GM21390 (cell line): ENCODE measurements at regions not wholly inside any gene's neighbourhood (a gene's known extent, or its start where the extent isn't known, plus 50 kb on each side); places are given as distances from the start of the nearest gene placed in this dataset.

Experiments
- ATAC-seq: cut with Tn5 transposase; IDR thresholded peaks from one replicate; pipeline ENCODE4 v1.9.1; 2021; ENCODE audit not compliant: unreplicated experiment

DNA sequence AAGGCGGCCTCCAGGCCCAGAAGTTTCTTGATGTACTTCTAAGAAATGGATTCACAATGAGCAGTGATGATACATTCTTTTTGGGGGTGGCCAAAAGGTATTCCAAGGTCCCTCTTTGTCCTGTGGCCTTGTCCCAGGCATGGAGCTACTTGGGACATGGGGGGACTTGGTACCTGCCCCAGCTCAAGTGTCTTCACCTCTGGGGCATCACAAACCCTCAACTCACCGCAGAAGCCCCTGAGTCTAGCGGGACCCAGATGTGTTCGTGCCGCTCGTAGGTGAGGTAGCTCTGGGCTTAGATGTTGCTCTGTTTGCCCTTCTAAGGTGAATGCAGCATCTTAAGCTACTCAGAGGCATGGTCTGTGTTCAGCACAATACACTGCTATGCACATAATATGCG, 338.0 kb upstream of the IRX4 start:
- ATAC-seq = no peak

GRCh38 chr5:2219149-2219776, 336.5 kb upstream of the IRX4 start:
- no peak for ATAC-seq

DNA sequence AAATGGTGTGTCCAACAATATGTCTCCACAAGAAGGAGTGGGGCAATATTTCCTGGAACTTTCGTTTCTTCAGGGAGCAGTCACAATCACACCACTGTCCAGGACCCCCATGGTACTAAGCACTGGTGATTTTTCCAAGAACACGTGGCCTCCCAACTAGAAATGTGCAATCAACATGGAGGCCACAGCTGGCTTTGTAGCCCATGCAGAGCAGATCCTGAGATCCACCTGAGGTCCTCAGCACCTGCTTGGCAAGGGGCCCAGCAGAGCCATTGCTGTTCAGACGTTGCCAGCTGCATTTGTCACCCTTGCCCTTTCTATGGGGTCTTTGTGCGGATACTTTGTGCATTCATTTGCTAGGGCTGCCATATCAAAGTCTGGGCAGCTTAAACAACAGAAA, 334.5 kb upstream of the IRX4 start:
- ATAC-seq = no peak

DNA sequence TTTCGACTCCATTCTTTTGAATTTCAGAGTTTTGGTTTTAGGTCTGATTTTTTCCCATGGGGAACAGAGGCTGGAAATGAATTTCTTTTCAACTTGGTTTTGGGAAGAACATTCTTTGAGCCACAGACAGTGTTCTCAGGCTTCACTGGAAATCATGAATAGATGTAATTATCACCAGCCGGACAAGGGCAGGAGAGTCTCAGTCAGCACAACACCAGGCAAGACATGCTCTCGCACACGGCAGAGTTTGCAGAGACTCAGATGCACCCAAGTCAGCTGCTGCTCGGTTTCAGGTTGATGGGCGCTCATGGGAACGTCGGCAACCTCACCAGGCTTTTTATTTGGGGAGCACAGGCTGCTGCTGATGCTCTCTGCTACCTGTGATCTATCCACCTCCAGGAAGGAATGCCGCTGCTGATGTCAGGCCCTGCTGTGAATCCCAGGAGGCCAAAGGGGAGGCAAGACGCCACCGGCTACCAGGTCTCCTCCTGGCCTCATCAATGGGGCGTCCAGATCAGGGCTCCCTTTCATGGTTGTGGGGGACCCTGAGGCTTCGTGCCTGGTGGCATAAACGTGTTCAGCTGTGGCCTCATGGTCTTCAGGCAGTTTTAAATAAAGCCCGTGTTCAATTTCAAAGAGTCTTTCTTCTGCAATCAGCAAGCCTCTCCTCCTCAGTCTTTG, 332.3 kb upstream of the IRX4 start:
- ATAC-seq = no peak

DNA sequence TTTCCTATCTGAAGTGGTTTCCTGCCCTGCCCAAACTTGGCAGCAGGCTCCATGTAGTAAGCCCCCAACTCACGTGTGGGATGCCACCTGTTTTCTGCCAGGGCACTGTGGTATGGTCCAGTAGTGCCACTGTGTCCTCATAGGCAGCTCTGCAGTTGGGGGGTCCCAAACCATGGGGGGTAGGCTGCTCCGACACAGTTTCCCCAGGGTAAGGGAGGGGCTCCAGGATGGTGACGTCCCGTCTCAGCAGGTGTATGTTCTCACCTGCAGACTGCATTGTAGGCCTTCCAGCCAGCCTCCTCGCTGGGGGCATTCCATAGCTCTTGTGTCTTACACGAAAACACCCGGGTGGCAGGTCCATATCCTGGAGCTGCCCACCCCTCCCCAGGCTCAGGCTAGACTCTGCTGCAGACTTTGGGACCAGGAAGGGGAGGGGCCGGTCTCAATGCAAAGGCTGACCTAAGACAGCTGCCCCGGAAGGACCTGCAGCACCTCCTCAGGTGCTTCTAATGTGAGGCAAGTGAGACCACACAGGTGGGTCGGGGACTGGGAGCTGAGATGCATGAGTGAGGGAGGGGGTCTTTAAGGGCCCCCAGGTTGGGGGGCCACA, 330.5 kb upstream of the IRX4 start:
- no peak for ATAC-seq

DNA sequence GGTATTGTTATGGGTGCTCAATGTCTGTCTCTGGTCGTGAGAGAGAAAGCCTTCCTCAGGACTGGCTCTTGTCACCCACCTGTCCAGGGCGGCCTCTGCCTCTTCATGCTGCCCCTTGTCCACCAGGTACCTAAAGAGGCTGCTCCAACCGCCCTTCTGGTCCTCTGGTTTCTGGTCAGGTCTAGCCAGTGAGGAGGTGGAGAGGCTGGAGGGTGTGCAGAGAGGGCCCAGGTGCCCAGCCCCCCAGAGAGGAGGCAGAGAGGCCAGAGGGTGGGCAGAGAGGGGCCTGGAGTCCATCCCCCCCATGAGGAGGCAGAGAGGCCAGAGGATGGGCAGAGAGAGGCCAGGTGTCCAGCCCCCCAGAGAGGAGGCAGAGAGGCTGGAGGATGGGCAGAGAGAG, 329.8 kb upstream of the IRX4 start:
- ATAC-seq = no peak

- no peak for ATAC-seq
Observed at GRCh38 chr5:2208239-2208544, 325.5 kb upstream of the IRX4 start.

DNA sequence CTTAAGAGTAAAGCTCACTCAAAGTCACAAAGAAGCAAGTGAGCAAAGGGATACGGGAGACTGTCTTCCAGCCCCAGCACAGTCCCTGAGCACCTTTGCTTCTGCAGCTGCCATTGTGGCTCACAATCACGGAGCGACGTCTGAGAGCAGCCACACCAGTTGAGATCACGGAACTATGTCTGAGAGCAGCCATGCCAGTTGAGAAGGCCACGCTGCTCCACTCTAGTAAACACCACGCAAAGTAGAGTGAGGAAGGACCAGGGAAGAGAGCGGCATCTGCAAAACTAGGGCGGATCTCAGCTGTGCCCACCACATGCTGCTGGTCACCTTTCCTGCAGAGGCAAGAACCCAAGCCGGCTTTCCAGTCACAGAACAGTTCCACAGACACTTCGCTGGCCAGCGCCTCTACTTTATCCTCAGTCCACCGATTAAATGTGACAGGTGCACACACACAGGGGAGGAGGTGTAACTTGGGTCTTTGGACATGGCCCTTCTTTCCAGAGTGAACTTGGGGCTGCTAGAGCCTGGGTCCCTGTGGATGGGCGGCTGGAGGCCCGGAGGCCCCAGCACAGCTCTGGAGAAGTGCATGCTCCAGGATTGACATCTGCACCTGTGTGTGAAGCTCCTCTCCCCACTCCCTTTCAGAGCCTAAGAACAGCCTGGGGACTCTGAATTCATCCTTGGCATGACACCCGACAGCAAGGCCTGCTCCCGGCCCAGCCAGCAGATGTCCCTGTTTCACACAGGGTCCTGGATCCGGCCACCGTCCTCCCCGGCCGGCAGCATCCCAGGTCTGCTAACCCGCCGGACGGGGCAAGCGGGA, 324.9 kb upstream of the IRX4 start:
- ATAC-seq = no peak

GRCh38 chr5:2207109-2207399, 324.3 kb upstream of the IRX4 start:
- ATAC-seq = no peak

DNA sequence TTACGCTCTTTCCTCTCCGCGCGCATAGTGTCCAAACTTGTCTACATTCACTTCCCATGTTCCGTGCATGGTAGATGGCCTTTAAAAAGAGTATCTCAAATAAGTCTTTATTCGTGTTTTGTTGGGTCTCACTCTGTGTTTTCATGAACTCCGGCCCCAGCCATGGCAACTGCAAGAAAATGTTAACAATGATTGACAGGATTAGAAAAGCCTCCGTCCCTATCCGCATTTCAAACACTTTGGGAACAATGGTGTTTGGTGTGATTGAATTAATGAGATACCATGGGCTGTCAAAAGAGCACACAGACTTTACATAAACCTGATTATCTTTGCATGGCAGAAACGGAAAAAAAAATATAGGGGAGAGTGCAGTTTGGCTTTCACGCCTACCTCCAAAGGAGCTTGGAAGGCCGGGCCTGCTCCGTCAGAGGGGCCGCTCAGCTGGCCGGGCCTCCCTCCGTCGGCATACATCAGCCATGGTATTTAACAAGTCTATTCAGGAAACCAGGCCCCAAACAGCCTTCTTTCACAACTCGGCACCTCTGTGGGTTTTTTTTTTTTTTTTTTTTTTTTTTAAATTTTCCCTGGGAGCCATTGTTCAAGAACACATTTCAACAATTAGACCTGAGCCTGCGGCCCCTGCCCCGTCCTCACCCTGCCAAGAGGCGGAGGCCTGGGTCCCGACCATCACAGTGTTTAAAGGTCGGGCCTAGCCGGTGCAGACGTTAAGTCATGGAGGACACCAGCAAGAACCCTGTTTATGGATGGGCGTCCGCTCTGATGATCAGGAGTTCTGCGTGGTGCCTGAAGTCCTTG, 323.8 kb upstream of the IRX4 start:
- ATAC-seq = no peak

DNA sequence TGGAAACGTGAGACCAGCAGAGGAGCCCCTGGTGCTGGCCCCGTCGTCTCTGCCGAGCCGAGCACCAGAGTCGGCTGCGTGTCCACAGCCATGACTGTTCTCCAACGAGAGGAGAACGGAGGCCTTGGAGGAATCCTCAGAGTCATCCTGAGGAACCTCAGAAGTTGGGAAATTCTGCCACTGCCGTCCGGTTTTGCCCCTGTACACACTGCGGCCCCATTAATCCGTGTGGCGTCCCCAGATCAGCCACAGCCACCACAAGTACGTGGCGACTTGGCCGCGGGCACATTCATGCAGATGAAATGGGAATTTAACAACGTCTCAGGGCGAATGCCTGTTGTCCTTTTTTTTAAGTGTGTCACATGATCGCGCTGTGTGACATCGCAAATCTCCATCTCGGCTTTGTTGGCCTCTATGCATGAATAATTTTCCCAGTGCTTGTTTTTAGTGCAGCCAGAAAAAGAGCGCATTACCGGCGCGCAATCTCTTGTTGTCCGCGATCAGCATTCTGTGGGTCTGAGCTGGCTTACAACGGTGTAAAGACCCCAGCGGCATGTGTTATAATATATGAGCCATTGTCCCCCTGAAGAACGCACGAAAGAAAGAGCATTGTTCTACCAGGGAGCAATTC, 323.0 kb upstream of the IRX4 start:
- no peak for ATAC-seq

DNA sequence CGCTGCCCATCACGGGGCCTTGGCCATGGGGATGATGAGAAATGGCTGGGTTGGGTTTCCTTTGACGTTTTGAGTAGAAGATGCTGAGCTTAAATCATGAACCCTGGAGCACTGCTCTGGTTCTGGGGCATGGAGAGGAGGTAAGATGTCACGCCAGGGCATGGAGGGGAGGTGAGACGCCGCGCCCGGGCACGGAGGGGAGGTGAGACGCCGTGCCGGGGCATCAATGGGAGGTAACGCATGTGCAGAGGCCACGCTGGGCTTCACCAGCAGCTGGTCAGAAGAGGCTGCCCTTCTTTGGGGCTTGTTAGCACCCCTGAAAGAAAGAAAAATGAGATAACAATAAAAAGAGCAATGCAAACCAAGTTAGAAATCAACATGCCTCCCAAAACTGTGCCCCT, 322.5 kb upstream of the IRX4 start:
- ATAC-seq = no peak

- no peak for ATAC-seq
Observed at GRCh38 chr5:2204366-2205184, 321.9 kb upstream of the IRX4 start.

- no peak for ATAC-seq
Observed at GRCh38 chr5:2203774-2204173, 321.0 kb upstream of the IRX4 start.

GRCh38 chr5:2201832-2202231, 319.1 kb upstream of the IRX4 start:
- no peak for ATAC-seq

- ATAC-seq = no peak
Observed at GRCh38 chr5:2201421-2201820, 318.7 kb upstream of the IRX4 start.

GRCh38 chr5:2201011-2201410, 318.3 kb upstream of the IRX4 start:
- ATAC-seq = no peak

DNA sequence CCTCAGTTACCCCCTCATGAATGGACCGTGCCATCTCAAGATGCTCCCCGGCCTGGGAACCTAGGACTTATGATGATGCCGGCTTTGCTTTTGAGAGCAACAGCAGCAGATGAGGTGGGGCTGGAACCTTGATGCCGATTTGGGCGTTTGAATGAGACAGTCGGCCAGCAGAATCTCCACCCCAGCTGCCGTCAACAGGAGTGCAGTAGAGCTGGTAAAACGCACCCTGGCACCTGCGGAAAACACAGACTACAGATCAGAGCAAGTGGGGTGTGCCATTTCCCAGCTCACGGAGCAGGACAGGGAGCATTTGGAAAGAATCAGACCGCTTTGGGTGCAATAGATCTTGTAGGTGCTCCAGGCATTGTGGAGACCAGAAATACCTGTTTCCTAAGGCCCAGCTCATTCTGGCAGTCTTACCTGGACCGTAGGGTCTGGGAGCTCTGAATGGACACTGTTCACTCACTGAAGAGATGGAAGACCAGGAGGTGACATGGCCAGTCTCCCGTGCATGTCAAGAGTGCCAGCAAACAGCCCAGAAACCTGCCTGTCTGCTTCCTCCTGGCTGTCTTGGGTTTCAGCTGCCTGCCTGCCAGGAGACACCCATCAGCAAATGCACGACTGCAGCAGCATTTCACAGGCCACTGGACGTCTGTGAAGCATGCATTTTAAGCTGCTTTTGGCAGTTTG, 317.7 kb upstream of the IRX4 start:
- ATAC-seq = no peak

GRCh38 chr5:2199697-2200096, 317.0 kb upstream of the IRX4 start:
- no peak for ATAC-seq
